Rectal smooth muscle tissue (tissue), 1 donor: ENCODE measurements at regions not wholly inside any gene's neighbourhood (a gene's known extent, or its start where the extent isn't known, plus 50 kb on each side); places are given as distances from the start of the nearest gene placed in this dataset.

Source experiments
- H3K27ac ChIP-seq: one replicate; pipeline ENCODE4 v1.7.0; 2013; ENCODE audit warnings: low read depth, low read length, inconsistent platforms
- H3K27me3 ChIP-seq: one replicate; pipeline ENCODE4 v1.7.0; 2013; ENCODE audit warnings: low read length; ENCODE audit not compliant: control insufficient read depth, insufficient read depth
- H3K36me3 ChIP-seq: one replicate; pipeline ENCODE4 v1.7.0; 2013; ENCODE audit warnings: low read length; ENCODE audit not compliant: control insufficient read depth, insufficient read depth
- H3K4me1 ChIP-seq: one replicate; pipeline ENCODE4 v1.7.0; 2013; ENCODE audit warnings: low read length; ENCODE audit not compliant: control insufficient read depth, insufficient read depth
- H3K4me3 ChIP-seq: one replicate; pipeline ENCODE4 v1.7.0; 2013; ENCODE audit warnings: low read length
- H3K9ac ChIP-seq: one replicate; pipeline ENCODE4 v1.7.0; 2013; ENCODE audit warnings: low read length

GRCh38 chr15:38651328-38652038 lies 86.9 kb upstream of the RASGRP1 start:
- no peak overlapping the region for H3K9ac ChIP-seq
- H3K27ac ChIP-seq: no peak overlapping the region
- no peaks in the 10 kb centered on the region for H3K27me3 ChIP-seq
- H3K4me1 ChIP-seq: no peaks in the 10 kb centered on the region
- no peaks in the 10 kb centered on the region for H3K36me3 ChIP-seq
- H3K4me3 ChIP-seq: no peak overlapping the region

GRCh38 chr15:38652183-38652794 lies 87.7 kb upstream of the RASGRP1 start:
- Histone ChIP-seq H3K27ac (no peak overlapping the region), H3K4me3 (no peak overlapping the region), H3K9ac (no peak overlapping the region), H3K36me3 (no peaks in the 10 kb centered on the region), H3K27me3 (no peaks in the 10 kb centered on the region), H3K4me1 (no peaks in the 10 kb centered on the region)

- Histone ChIP-seq H3K27ac (no peak overlapping the region), H3K4me1 (no peaks in the 10 kb centered on the region), H3K4me3 (no peak overlapping the region), H3K36me3 (no peaks in the 10 kb centered on the region), H3K9ac (no peak overlapping the region), H3K27me3 (no peaks in the 10 kb centered on the region)
Observed at GRCh38 chr15:38652998-38653397, 88.4 kb upstream of the RASGRP1 start.

GRCh38 chr15:38658431-38658830 lies 93.8 kb upstream of the RASGRP1 start:
- Histone ChIP-seq H3K27ac (no peak overlapping the region), H3K4me1 (no peaks in the 10 kb centered on the region), H3K4me3 (no peak overlapping the region), H3K36me3 (no peaks in the 10 kb centered on the region), H3K27me3 (no peaks in the 10 kb centered on the region), H3K9ac (no peak overlapping the region)

- no peak overlapping the region for H3K4me3 ChIP-seq
- H3K4me1 ChIP-seq: no peaks in the 10 kb centered on the region
- H3K9ac ChIP-seq: no peak overlapping the region
- no peaks in the 10 kb centered on the region for H3K36me3 ChIP-seq
- no peak overlapping the region for H3K27ac ChIP-seq
- H3K27me3 ChIP-seq: no peaks in the 10 kb centered on the region
Observed at GRCh38 chr15:38660738-38661137, 96.1 kb upstream of the RASGRP1 start.

GRCh38 chr15:38662033-38662802 lies 97.6 kb upstream of the RASGRP1 start:
- H3K27me3 ChIP-seq: no peaks in the 10 kb centered on the region
- no peaks in the 10 kb centered on the region for H3K36me3 ChIP-seq
- no peaks in the 10 kb centered on the region for H3K4me1 ChIP-seq

GRCh38 chr15:38662805-38663204 lies 98.2 kb upstream of the RASGRP1 start:
- Histone ChIP-seq H3K4me3 (no peak overlapping the region), H3K4me1 (no peaks in the 10 kb centered on the region), H3K27me3 (no peaks in the 10 kb centered on the region), H3K9ac (no peak overlapping the region), H3K36me3 (no peaks in the 10 kb centered on the region), H3K27ac (no peak overlapping the region)

More at GRCh38 chr15:38662033-38662802, 97.6 kb upstream of the RASGRP1 start:
- Histone ChIP-seq H3K27ac (no peak overlapping the region), H3K4me3 (no peak overlapping the region), H3K9ac (no peak overlapping the region)

- H3K9ac ChIP-seq: no peak overlapping the region
- H3K27me3 ChIP-seq: no peaks in the 10 kb centered on the region
- H3K27ac ChIP-seq: no peak overlapping the region
- no peak overlapping the region for H3K4me3 ChIP-seq
- H3K4me1 ChIP-seq: no peaks in the 10 kb centered on the region
- no peaks in the 10 kb centered on the region for H3K36me3 ChIP-seq
Observed at GRCh38 chr15:38665586-38666305, 101.1 kb upstream of the RASGRP1 start.

GRCh38 chr15:38666865-38667510 lies 102.4 kb upstream of the RASGRP1 start:
- Histone ChIP-seq H3K4me1 (no peaks in the 10 kb centered on the region), H3K27ac (no peak overlapping the region), H3K27me3 (no peaks in the 10 kb centered on the region), H3K4me3 (no peak overlapping the region), H3K9ac (no peak overlapping the region), H3K36me3 (no peaks in the 10 kb centered on the region)

- no peaks in the 10 kb centered on the region for H3K4me1 ChIP-seq
- no peaks in the 10 kb centered on the region for H3K27me3 ChIP-seq
Observed at GRCh38 chr15:38667890-38668850, 103.6 kb upstream of the RASGRP1 start.

GRCh38 chr15:38668898-38669391 lies 104.3 kb upstream of the RASGRP1 start:
- Histone ChIP-seq H3K4me1 (no peaks in the 10 kb centered on the region), H3K9ac (no peak overlapping the region), H3K27ac (no peak overlapping the region), H3K27me3 (no peaks in the 10 kb centered on the region), H3K4me3 (no peak overlapping the region), H3K36me3 (no peaks in the 10 kb centered on the region)

More at GRCh38 chr15:38667890-38668850, 103.6 kb upstream of the RASGRP1 start:
- no peaks in the 10 kb centered on the region for H3K36me3 ChIP-seq
- no peak overlapping the region for H3K9ac ChIP-seq
- no peak overlapping the region for H3K27ac ChIP-seq
- no peak overlapping the region for H3K4me3 ChIP-seq
